ENCODE measurements at regions not wholly inside any gene's neighbourhood (a gene's known extent, or its start where the extent isn't known, plus 50 kb on each side); places are given as distances from the start of the nearest gene placed in this dataset.

GRCh38 chr17:6231886-6232731 lies 161.9 kb downstream of the WSCD1 start:
- H3K4me3 ChIP-seq, result no peak overlapping the region
- no peak overlapping the region for H3K27ac ChIP-seq

DNA sequence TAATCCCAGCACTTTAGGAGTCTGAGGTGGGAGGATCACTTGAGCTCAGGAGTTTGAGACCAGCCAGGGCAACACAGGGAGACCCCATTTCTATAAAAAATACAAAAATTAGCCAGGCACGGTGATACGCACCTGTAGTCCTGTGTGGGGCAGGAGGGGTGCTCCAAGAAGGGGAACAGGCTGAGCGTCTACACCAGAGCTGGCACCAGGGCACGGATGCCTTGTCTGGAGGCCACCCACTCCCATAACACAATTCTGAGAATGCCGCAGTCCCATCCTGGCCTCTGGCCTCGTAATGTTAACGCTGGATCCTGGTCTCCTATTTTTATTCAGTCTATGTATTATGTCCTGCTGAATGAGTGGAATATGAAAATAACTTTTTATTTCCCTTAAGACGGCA lies 161.3 kb downstream of the WSCD1 start:
- H3K27ac ChIP-seq, result no peak overlapping the region
- H3K4me3 ChIP-seq, result no peak overlapping the region

- no peak overlapping the region for H3K4me3 ChIP-seq
- no peak overlapping the region for H3K27ac ChIP-seq
These were observed 148.2 kb downstream of the WSCD1 start for GRCh38 chr17:6218333-6218732.

- Histone ChIP-seq H3K27ac (no peak overlapping the region), H3K4me3 (no peak overlapping the region)
These were observed 145.2 kb downstream of the WSCD1 start for GRCh38 chr17:6215071-6216035.

- Histone ChIP-seq H3K27ac (no peak overlapping the region), H3K4me3 (no peak overlapping the region)
These were observed 143.7 kb downstream of the WSCD1 start for GRCh38 chr17:6213859-6214258.

GRCh38 chr17:6212766-6213165 lies 142.6 kb downstream of the WSCD1 start:
- Histone ChIP-seq H3K4me3 (no peak overlapping the region), H3K27ac (no peak overlapping the region)

- Histone ChIP-seq H3K4me3 (no peak overlapping the region), H3K27ac (no peak overlapping the region)
These were observed 139.7 kb downstream of the WSCD1 start for GRCh38 chr17:6209829-6210228.

DNA sequence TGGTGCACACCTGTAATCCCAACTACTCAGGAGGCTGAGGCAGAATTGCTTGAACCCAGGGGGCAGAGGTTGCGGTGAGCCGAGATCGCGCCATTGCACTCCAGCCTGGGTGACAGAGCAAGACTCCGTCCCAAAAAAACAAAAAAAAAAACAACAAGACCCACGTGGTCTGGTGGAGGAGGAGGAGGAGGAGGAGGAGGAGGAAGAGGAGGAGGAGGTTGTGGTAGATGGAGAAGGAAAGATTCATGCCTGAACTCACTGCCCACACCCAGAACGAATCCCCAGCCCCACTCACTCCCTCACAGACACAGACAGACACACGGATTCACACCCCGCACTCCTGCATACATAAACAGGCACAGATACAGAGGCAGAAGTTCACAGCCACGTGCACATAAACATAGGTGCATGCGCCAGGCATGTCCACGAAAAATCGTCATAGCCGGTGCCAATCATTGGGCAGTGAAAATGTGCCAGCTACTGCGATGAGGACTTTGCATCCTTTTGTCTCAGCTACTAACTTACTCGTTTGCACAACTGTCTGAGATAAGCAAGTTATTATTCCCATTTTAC lies 138.5 kb downstream of the WSCD1 start:
- Histone ChIP-seq H3K27ac (no peak overlapping the region), H3K4me3 (no peak overlapping the region)

- no peak overlapping the region for H3K27ac ChIP-seq
- no peak overlapping the region for H3K4me3 ChIP-seq
These were observed 135.3 kb downstream of the WSCD1 start for GRCh38 chr17:6205525-6205924.

DNA sequence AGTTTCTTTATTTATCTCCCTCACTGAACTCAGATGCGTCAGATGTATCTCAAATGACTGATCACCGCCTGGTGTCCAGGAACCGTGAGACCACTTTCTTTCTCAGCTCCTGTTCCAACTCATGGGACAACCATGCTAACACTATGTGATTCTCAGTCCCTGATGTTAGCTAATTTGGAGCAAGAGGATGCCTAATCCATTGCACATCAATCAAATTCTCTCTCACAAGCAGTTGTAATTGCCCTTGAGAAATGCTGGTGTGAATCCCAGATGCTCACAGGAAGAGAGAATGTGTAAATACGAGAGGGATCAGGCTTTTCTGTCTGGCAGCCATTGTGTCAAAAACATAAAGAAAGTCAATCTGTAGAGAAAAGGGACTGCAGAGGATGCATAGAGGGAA lies 134.9 kb downstream of the WSCD1 start:
- H3K27ac ChIP-seq, result no peak overlapping the region
- H3K4me3 ChIP-seq, result no peak overlapping the region

DNA sequence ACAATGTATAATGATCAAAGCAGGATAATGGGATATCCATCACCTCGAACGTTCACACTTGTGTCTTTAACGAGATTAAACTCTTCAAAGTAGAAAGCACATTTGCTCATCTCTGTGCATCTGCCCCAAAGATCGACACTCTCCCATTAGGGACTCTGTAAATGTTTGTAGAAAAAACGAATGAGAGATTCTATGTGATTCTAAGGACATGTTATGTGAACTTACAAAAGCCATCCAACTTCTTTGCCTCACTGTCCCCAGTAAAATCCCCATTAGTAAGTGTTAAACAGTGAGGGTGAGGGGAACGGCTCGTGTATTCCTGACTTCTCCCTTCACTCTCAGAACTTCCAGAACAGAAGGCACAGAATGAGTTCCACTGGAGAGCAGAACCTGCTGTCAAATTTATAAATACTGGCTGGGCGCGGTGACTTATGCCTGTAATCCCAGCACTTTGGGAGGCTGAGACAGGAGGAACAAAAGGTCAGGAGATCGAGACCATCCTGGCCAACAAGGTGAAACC lies 134.1 kb downstream of the WSCD1 start:
- Histone ChIP-seq H3K27ac (no peak overlapping the region), H3K4me3 (no peak overlapping the region)

DNA sequence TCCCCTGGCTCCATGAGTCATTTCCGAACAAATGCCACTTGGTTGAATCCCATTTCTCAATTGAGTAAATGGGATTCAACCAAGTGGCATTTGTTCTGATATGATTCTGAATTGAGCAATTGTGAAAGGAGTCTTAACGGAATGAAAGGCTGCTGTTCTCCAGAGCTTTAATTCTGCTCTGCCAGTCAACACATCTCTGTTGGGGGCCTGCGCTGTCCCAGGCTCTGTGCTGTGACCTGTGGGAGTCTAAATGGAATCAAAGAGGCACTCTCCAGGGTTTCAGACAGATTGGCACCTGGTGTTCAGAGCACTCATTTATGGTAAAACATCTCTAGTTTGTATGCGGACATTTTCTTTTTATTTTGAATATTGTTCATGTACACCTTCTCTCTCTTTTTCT lies 126.2 kb downstream of the WSCD1 start:
- Histone ChIP-seq H3K4me3 (no peak overlapping the region), H3K27ac (no peak overlapping the region)

- Histone ChIP-seq H3K27ac (no peak overlapping the region), H3K4me3 (no peak overlapping the region)
These were observed 124.9 kb downstream of the WSCD1 start for GRCh38 chr17:6195123-6195522.

- H3K27ac ChIP-seq, result no peak overlapping the region
- H3K4me3 ChIP-seq, result no peak overlapping the region
These were observed 121.5 kb downstream of the WSCD1 start for GRCh38 chr17:6191405-6192324.

GRCh38 chr17:6187836-6188235 lies 117.7 kb downstream of the WSCD1 start:
- Histone ChIP-seq H3K27ac (no peak overlapping the region), H3K4me3 (no peak overlapping the region)

DNA sequence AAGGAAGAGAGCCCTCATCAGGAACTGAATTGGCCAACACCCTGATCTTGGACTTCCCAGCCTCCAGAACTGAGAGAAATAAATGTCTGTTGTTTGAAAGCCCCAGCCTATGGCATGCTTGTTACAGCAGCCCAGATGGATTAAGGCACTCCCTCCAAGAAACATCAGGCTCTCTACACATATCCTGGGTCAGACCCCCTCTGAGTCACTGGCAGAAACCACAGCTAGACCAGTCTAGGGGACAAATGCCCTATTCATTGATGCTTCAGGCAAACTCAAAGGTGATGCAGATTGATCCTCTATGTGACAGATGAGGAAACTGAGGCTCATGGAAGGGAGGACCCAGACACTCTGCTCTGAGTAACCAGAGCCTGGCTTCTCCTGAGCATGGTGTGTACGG lies 116.8 kb downstream of the WSCD1 start:
- Histone ChIP-seq H3K4me3 (no peak overlapping the region), H3K27ac (no peak overlapping the region)

DNA sequence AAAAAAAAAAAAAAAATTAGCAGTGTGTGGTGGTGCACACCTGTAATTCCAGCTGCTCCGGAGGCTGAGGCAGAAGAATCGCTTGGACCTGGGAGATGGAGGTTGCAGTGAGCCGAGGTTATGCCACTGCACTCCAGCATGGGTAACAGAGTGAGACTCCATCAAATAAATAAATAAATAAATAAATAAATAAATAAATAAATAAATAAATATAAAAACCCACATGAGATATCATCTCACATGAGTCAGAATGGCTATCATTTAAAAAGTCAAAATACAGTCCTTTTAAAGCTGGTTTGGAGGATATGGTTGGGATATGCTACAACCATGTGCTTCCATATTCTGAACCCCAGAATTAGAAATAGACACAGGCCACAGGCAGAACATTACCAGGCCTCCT lies 114.3 kb downstream of the WSCD1 start:
- Histone ChIP-seq H3K27ac (no peak overlapping the region), H3K4me3 (no peak overlapping the region)

DNA sequence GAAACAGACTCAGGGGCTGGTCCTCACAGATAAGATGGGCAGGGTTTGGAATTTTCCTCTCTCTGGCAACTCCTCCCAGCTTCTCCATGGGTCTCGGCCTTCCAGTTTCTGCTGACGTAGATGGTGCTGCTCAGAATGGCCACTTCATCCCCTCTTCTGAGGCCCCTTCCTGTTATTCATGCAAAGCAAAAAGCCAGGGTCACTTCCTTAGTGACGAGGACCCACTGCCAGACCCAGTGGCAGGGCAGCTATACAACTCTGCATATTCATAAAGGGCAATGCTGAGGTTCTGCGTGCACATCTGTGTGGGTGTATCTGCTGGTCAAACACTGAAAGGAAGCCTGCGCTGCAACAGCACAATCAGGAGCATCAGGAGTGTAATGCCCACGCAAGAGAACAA lies 108.8 kb downstream of the WSCD1 start:
- H3K4me3 ChIP-seq, result no peak overlapping the region
- no peak overlapping the region for H3K27ac ChIP-seq

GRCh38 chr17:6177941-6178694 lies 107.9 kb downstream of the WSCD1 start:
- no peak overlapping the region for H3K4me3 ChIP-seq
- no peak overlapping the region for H3K27ac ChIP-seq
